ENCODE measurements at regions not wholly inside any gene's neighbourhood (a gene's known extent, or its start where the extent isn't known, plus 50 kb on each side); places are given as distances from the start of the nearest gene placed in this dataset.

- no peak for DNase-seq
These were observed 162.7 kb upstream of the NYAP2 start for GRCh38 chr2:225236769-225237323.

DNA sequence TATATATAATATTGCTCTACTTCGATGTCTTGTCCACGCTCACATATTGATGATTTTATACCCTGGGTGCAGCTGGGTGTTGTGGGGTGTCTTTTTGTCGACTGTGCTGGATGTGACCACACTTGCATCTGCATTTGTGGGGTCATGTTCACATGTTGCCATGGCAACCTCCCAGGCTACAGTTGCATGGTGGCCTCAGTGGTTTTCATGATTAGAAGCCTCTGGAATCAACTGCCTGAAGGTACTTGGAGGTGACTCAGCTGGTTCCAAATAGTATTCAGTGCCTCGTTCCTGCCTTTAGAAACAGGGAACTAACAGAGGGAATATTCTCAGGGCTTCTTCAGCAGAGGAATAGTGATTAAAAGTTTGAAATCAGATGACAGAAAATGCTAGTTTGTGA is 166.3 kb upstream of the NYAP2 start:
- no peak for DNase-seq

GRCh38 chr2:225231900-225232299 is 167.6 kb upstream of the NYAP2 start:
- no peak for DNase-seq

GRCh38 chr2:225229346-225229745 is 170.2 kb upstream of the NYAP2 start:
- DNase-seq = peak; percentile 34

GRCh38 chr2:225226441-225226840 is 173.1 kb upstream of the NYAP2 start:
- DNase-seq = no peak

GRCh38 chr2:225223301-225223700 is 176.2 kb upstream of the NYAP2 start:
- DNase-seq = no peak

GRCh38 chr2:225207471-225207870 is 165.2 kb upstream of the DOCK10 start:
- DNase-seq = no peak

DNA sequence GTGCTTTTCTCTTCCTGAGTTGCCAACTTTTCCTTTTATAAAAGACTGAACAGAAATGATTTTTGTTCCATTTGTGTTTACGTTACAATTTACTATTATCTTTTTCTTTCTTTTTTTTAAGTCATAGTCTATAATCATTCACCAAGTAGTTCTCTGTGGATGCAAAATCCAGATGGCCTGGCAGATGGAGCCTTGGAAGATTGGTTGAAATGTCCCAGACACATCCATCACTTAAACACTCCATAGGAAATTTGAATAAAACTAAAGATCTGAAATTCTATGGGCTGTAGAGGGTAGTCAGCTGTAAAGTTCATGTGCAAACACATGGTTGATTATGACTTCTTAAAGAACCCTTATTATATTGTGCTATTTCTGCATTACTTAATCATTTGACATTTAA is 164.8 kb upstream of the DOCK10 start:
- peak; percentile 95 for DNase-seq

- no peak for DNase-seq
These were observed 154.3 kb upstream of the DOCK10 start for GRCh38 chr2:225196579-225196978.

- DNase-seq = no peak
These were observed 150.6 kb upstream of the DOCK10 start for GRCh38 chr2:225192869-225193268.

- DNase-seq = no peak
These were observed 148.7 kb upstream of the DOCK10 start for GRCh38 chr2:225190987-225191386.

GRCh38 chr2:225184948-225185347 is 142.7 kb upstream of the DOCK10 start:
- no peak for DNase-seq

- no peak for DNase-seq
These were observed 139.9 kb upstream of the DOCK10 start for GRCh38 chr2:225182126-225182525.

DNA sequence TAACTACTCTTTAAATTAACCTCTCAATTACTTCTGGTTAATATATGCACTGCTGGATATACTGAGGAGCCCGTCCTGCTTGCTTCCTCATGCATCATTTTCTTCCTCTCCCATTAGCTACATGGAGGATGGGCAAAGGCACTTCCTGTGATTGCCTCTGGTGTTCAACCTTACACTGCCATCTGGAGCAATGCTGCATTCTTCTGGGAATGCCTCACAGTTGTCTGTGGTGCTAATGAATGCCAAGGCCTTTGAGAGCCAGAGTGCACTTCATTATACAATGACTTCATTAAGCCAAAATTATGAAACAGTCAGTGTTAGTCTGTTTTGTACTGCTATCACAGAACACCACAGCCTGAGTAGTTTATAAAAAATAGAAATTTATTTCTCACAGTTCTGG is 134.8 kb upstream of the DOCK10 start:
- no peak for DNase-seq

DNA sequence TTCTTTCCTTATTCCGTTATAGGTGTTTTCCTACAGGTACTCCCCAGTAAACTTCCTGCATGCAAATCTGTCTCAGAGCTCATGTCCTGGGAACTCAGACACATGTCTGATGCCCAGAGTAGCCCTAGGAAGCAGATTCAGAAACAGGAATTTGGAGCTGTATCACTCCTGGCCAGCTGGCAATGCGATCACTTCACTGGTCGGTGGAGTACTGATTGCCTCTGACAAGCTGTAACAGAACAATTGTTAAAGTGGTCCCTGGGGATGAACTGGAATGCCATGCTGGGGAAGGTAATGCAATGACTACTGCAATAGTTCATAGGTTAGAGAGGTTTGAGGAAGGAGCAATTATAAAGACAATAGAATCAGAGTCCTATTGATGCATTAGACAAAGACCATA is 131.6 kb upstream of the DOCK10 start:
- no peak for DNase-seq

- no peak for DNase-seq
These were observed 129.1 kb upstream of the DOCK10 start for GRCh38 chr2:225171350-225171749.

- DNase-seq = no peak
These were observed 127.9 kb upstream of the DOCK10 start for GRCh38 chr2:225170162-225170561.

DNA sequence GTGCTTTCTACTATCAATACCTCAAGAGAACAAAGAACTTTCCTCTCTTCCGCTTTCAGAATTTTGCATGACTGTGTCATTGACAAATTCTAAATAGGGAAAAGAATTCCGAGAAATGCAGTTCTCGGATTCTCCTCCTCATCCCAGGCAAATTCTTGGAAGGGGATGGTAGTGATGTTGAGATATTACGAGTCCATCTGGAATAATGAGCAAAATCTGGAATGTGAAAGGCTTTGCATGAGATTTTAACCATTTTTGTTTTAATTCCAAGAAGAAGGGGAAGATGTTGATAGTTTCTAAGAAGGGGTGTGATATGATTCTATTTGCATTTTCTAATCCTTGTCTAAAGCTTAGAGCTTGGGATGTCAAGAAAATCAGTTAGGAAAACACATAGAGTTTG is 127.1 kb upstream of the DOCK10 start:
- DNase-seq = no peak

GRCh38 chr2:225165052-225165451 is 122.8 kb upstream of the DOCK10 start:
- no peak for DNase-seq

DNA sequence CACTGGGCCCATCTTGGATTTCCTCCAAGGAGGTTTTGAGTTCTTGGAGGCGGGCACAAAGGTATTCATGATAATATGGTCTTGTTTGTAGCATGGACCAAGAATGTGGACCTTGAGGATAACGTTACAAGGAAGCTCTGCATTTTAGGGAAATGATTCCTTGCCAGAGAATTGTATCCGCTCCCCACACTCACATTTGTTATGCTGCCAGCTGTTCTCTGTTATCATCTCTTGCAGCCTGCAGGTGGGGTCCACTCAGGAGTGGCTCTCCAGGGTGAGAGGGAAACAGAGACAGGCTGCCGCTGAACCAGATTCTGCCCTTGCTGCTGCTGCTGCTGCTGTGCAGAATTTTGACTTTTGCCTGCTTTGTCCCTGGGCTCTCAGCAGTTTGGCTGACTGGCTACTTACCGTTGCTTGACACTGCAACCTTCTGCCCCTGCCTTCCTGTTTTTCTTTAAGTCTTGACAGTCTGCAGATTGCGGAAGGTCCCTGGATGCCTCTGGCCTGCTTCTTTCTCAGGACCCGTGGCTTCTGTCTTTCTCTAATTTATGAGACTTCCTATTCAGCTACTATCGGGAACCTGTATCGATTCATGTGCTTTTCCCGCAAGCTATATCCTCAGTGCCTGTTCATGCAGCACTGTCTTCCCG is 122.3 kb upstream of the DOCK10 start:
- DNase-seq = no peak

- DNase-seq = no peak
These were observed 116.1 kb upstream of the DOCK10 start for GRCh38 chr2:225158360-225158759.

DNA sequence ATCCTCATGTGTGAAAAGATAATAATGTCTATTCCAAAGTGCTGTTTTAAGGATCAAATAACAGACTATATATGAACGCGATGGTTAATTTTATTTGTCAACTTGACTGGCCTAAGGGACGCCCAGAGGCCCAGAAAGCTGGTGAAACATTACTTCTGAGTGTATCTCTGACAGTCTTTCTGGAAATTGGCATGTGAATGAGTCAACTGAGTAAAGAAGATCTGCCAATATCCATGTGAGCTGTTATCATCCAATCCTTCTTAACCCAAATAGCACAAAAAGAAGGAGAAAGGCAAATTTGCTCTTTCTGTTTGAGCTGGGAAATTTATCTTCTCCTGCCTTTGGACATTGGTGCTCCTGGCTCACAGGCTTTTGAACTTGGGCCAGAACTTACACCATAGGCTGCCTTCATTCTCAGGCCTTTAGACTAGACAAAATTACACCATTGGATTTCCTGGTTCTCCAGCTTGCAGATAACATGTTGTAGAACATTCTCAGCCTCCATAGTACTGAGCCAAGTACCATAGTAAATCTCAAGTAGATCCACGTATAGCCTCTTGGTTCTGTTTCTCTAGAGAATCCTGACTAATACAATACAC is 114.7 kb upstream of the DOCK10 start:
- no peak for DNase-seq

DNA sequence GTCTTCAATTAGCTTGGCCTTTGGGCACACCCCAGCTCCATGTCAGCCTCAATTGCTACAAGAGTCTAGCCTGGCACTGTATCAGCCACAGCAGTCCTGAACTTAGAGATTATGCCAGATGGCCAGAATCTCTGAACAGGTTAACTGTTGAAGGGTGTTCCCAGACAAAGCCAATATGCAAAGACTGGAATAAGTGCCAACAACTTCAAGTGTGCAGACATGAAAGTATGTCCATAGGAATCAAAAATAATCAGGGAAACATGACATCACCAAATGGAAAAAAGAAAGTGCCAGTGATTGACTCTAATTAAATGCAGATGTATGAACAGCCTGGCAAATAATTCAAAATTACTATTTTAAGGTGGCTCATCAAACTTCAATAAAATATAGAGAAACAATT is 98.5 kb upstream of the DOCK10 start:
- DNase-seq = no peak

DNA sequence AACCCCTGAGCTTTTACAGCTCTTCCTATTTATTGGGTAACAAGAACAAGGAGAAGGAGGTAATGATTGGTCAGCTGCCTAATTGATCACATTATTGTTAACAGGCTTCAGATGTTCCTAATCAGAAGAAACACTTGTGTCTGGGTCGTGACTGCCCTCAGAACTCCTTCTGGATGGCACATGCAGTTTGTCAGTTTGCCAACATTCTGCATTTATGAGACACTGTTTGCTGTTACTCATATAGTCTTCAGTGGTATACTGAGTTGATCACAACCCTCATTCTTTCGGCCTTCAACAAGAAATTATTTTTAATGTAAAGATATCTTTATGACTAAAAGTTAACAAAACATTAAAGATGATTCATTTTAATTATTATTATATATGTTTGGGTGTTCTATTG is 95.7 kb upstream of the DOCK10 start:
- DNase-seq = no peak

- no peak for DNase-seq
These were observed 94.3 kb upstream of the DOCK10 start for GRCh38 chr2:225136552-225136951.

Data from NCI-H2227 treated with DMSO at 0.1 percent for 48 hours (cell line).